Activated CD4-positive, alpha-beta memory T cell treated with anti-CD3 and anti-CD28 coated beads, Interleukin-2, amount 10 ng/mL, durations not matched to agents 7 days and 5 days (primary cell): ENCODE measurements at regions not wholly inside any gene's neighbourhood (a gene's known extent, or its start where the extent isn't known, plus 50 kb on each side); places are given as distances from the start of the nearest gene placed in this dataset.

Source experiments
- CTCF ChIA-PET: fragments of 350-600 bp; sonication (Branson Sonifier 250); formaldehyde crosslinking; loops from one replicate; lab custom pipeline; 2021; ENCODE audit warnings: antibody characterized with exemption, inconsistent platforms; lab: Charles Lee
- POLR2A ChIA-PET: fragments of 350-600 bp; sonication (Branson Sonifier 250); formaldehyde crosslinking; loops from one replicate; lab custom pipeline; 2021; ENCODE audit warnings: antibody characterized with exemption; lab: Charles Lee
- DNase-seq: peaks from one replicate; pipeline ENCODE4 v3.0.0-alpha.2; 2020
- H3K27ac Mint-ChIP-seq: one replicate; pipeline ENCODE4 v1.8.0; 2021; ENCODE audit warnings: mild to moderate bottlenecking, mixed read lengths
- H3K27me3 Mint-ChIP-seq: one replicate; pipeline ENCODE4 v1.8.0; 2021; ENCODE audit warnings: mixed read lengths
- H3K36me3 Mint-ChIP-seq: one replicate; pipeline ENCODE4 v1.8.0; 2021; ENCODE audit warnings: low read depth, mixed read lengths
- H3K4me1 Mint-ChIP-seq: one replicate; pipeline ENCODE4 v1.8.0; 2021; ENCODE audit warnings: mixed read lengths
- H3K4me3 Mint-ChIP-seq: one replicate; pipeline ENCODE4 v1.8.0; 2021; ENCODE audit warnings: mild to moderate bottlenecking, mixed read lengths
- H3K9me3 Mint-ChIP-seq: one replicate; pipeline ENCODE4 v1.8.0; 2021; ENCODE audit warnings: mixed read lengths

DNA sequence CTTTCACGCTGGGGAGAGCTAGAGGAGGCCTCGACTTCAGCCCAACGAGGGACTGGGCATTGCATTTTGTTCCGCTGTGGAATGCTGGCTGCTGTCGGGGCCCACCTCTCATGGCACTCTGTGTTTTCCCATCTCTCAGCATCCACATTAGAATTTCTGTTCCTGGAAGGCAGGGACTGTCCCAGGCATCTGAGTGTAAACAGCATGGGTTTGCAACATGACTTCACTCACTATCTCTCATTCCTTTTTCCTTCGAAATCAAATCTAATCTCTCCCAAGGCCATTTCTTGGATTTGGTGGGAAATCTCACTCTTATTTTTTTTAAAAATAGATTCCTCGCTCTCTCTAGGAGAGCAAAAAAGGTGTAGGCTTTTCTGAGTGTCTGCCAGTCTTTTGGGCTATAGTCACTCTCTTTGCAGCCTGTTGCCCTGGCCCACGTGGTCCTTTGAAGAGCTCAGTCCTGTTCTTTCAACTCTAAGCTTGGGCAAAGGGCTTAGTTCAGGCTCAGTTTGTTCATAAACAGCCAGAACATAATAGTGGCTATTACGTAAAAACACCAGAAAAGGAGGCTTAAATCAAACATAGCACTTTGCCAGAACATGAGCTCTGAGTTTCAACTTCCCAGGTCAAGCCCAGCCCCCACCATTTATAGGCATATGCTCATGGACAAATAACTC is 284.6 kb upstream of the ZFP64 start:
- CTCF ChIA-PET = no interaction called here
- Mint-ChIP-seq H3K9me3 (no peaks in the 10 kb centered on the region), H3K27me3 (no peaks in the 10 kb centered on the region), H3K4me3 (no peak overlapping the region), H3K27ac (no peak overlapping the region), H3K4me1 (no peaks in the 10 kb centered on the region), H3K36me3 (no peaks in the 10 kb centered on the region)
- DNase-seq = no peak
- POLR2A ChIA-PET = no interaction called here

DNA sequence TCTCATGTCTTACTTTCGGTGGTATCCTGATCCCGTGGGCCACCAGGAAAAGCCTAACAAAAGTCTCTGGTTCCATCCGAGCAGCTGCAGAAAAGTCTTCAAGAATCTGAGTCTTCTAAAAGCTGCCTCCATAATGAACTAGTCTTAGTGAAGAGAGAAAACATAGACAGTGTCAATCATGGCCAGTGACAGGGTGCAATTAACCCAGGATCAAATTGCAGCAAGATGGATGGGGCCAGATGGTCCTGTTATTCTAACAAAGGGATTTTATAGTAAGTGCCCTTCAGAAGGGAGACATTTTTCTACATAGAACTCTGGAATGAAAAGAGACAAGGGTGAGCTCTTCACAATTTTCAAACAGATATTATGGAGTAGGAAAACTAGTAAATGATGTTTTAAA is 281.6 kb upstream of the ZFP64 start:
- POLR2A ChIA-PET = no interaction called here
- Mint-ChIP-seq H3K36me3 (no peaks in the 10 kb centered on the region), H3K27me3 (no peaks in the 10 kb centered on the region), H3K9me3 (no peaks in the 10 kb centered on the region), H3K4me3 (no peak overlapping the region), H3K4me1 (no peaks in the 10 kb centered on the region), H3K27ac (no peak overlapping the region)
- CTCF ChIA-PET = no interaction called here
- no peak for DNase-seq

DNA sequence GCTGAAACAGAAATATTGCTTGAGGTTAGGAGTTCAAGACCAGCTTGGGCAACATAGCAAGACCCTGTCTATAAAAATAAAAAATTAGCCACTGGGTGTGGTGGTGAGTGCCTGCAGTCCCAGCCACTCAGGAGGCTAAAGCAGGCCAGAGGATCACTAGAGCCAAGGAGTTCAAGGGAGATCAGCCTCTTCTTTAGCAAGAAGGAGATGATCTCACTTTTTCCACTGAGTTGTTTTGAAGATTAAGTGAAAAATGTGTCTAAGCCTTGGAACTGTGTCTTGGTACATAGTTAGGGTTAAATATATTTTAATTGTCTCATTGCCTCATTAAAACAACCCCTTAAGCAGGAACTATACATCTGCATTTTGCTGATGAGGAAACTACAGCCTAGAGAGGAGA is 279.0 kb upstream of the ZFP64 start:
- POLR2A ChIA-PET = no interaction called here
- Mint-ChIP-seq H3K4me3 (no peak overlapping the region), H3K27me3 (no peaks in the 10 kb centered on the region), H3K27ac (no peak overlapping the region), H3K4me1 (no peaks in the 10 kb centered on the region), H3K9me3 (no peaks in the 10 kb centered on the region), H3K36me3 (no peaks in the 10 kb centered on the region)
- CTCF ChIA-PET = no interaction called here
- DNase-seq = no peak

DNA sequence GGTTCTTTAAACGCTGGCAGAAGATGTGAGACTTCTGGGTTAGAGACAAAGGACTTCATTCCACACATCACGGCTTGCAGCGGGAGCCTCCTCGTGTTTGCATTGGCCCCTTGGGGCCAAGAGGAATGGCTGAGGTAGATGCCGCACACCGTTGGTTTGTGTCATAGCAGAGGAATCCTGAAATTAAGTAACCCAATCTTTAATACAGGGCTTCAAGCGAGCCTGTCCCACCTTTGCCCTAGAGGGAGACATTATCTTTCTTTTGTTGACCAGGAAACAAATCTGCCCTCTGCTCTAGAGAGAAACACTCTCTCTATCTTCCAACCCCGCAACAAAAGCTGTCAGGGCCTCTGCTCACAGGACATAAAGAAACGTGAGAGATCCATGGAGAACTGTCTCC is 277.5 kb upstream of the ZFP64 start:
- Mint-ChIP-seq H3K9me3 (no peaks in the 10 kb centered on the region), H3K36me3 (no peaks in the 10 kb centered on the region), H3K4me1 (no peaks in the 10 kb centered on the region), H3K4me3 (no peak overlapping the region), H3K27me3 (no peaks in the 10 kb centered on the region), H3K27ac (no peak overlapping the region)
- CTCF ChIA-PET = no interaction called here
- DNase-seq = no peak
- POLR2A ChIA-PET = no interaction called here

DNA sequence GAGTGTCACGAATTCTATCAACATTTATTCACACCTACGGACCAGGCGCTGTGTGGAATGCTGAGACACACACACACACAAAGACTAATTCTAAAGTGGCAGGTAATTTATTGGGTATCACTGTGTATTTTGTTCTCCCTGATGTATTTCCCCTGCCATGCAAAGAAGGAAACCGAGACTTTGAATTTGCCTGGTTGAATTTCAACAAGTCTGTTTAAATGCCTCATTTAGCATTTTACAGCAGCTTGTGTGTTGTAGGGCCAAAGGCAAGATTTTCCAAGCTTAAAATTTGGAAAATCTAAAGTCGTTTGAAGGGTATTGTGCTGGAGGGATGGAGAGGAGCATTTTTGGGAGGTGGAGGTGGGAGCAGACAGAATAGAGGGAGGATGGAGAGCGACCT is 274.4 kb upstream of the ZFP64 start:
- Mint-ChIP-seq H3K27ac (no peak overlapping the region), H3K4me3 (no peak overlapping the region), H3K27me3 (no peaks in the 10 kb centered on the region), H3K9me3 (no peaks in the 10 kb centered on the region), H3K4me1 (no peaks in the 10 kb centered on the region), H3K36me3 (no peaks in the 10 kb centered on the region)
- ChIA-PET CTCF (no interaction called here), POLR2A (no interaction called here)
- DNase-seq = no peak

DNA sequence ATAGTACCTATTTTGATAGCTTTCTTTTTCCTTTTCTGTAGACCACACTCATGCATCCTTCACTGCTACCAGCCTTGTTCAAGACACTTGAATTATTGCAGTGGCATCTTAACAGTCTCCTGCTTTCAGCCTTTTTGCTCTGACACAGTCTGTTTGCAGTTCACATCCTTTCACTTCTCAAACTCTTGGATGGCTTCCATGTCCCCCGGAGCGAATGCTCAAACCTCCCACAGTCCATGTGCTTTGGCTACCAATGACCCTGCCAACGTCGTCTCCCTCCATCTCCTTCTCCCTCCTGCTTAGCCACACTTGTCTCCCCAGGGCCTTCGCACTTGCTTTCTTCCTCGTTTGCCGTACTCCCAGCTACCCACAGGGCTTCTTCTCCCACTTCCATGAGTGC is 270.0 kb upstream of the ZFP64 start:
- POLR2A ChIA-PET = no interaction called here

DNA sequence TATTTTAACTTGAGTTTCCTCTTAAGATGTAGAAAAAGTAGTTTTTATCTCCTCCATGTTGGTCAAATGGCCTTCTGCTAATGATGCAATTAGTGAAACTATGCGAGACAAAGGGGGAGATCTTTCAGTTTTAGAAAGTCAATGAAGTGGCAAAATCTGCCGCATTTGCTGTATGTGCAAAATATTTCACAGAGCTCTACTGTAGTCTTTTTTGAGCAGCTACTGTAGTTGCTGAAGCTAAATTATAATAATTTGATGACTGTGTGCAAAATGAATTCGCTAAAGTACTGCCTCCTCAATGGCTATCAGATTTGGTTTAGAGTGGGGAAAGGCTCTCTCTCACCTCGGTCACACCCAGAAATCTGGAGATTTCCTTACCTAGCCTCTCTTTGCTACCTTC is 267.6 kb upstream of the ZFP64 start:
- Mint-ChIP-seq H3K4me1 (no peaks in the 10 kb centered on the region), H3K9me3 (no peaks in the 10 kb centered on the region), H3K4me3 (no peak overlapping the region), H3K27ac (no peak overlapping the region), H3K36me3 (no peaks in the 10 kb centered on the region), H3K27me3 (no peaks in the 10 kb centered on the region)
- CTCF ChIA-PET = no interaction called here
- POLR2A ChIA-PET = no interaction called here
- DNase-seq = no peak

More for the DNA sequence above, 270.0 kb upstream of the ZFP64 start:
- CTCF ChIA-PET = no interaction called here
- Mint-ChIP-seq H3K4me3 (no peak overlapping the region), H3K36me3 (no peaks in the 10 kb centered on the region), H3K4me1 (no peaks in the 10 kb centered on the region), H3K27ac (no peak overlapping the region), H3K27me3 (no peaks in the 10 kb centered on the region), H3K9me3 (no peaks in the 10 kb centered on the region)
- no peak for DNase-seq

GRCh38 chr20:52457826-52458225 is 266.2 kb upstream of the ZFP64 start:
- no peaks in the 10 kb centered on the region for H3K27me3 Mint-ChIP-seq
- no peak overlapping the region for H3K27ac Mint-ChIP-seq
- ChIA-PET POLR2A (no interaction called here), CTCF (no interaction called here)
- H3K36me3 Mint-ChIP-seq = no peaks in the 10 kb centered on the region
- no peak overlapping the region for H3K4me3 Mint-ChIP-seq
- no peaks in the 10 kb centered on the region for H3K4me1 Mint-ChIP-seq
- no peaks in the 10 kb centered on the region for H3K9me3 Mint-ChIP-seq
- no peak for DNase-seq

GRCh38 chr20:52454660-52455059 is 263.1 kb upstream of the ZFP64 start:
- ChIA-PET CTCF (no interaction called here), POLR2A (no interaction called here)
- H3K4me3 Mint-ChIP-seq = no peak overlapping the region
- no peaks in the 10 kb centered on the region for H3K36me3 Mint-ChIP-seq
- DNase-seq = no peak
- no peaks in the 10 kb centered on the region for H3K4me1 Mint-ChIP-seq
- no peaks in the 10 kb centered on the region for H3K9me3 Mint-ChIP-seq
- no peak overlapping the region for H3K27ac Mint-ChIP-seq
- H3K27me3 Mint-ChIP-seq = no peaks in the 10 kb centered on the region

DNA sequence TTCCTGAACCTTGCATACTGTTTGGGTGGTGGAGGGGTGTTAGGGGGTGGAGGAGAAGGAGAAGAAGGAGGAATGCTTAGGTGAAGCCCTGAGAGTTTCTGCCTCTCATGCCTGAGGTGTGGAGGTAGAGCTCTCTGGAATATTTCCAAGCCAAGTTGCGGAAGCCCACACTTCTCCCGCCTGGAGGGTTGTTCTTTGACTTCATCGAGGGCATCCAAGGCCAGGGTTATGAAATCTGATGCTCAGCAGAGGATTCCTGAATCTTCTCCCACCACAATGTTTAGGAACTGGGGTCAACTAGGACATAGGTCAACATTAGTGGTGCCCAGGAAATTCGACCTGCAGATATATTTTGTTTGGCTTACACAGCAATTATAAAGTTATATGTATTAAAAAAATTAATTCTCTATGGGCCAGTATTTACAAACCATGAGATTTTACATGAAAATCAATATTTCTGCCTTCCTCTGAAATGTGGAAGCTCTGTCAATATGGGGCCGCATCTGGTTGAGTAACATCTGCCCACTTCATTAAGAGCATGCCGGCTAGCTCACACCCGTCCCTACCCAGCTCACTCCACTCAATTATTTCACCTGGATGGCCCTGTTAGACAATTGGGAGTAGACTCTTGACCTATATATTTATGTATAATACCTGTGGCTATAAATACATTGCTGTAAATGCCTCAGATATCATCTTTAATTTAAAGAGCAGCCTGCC is 257.1 kb upstream of the ZFP64 start:
- Mint-ChIP-seq H3K27ac (no peak overlapping the region), H3K36me3 (no peaks in the 10 kb centered on the region), H3K27me3 (no peaks in the 10 kb centered on the region), H3K9me3 (no peaks in the 10 kb centered on the region), H3K4me1 (no peaks in the 10 kb centered on the region), H3K4me3 (no peak overlapping the region)
- ChIA-PET POLR2A (no interaction called here), CTCF (no interaction called here)
- DNase-seq = no peak

GRCh38 chr20:52447225-52447551 is 255.6 kb upstream of the ZFP64 start:
- ChIA-PET CTCF (no interaction called here), POLR2A (interaction anchor here (0.8 kb wide), 1 partner anchor 37 kb away, joined by 3 read pairs; no protein-coding TSS in a partner anchor)
- no peak overlapping the region for H3K27ac Mint-ChIP-seq
- no peaks in the 10 kb centered on the region for H3K4me1 Mint-ChIP-seq
- no peak for DNase-seq
- H3K9me3 Mint-ChIP-seq = no peaks in the 10 kb centered on the region
- H3K36me3 Mint-ChIP-seq = no peaks in the 10 kb centered on the region
- no peak overlapping the region for H3K4me3 Mint-ChIP-seq
- no peaks in the 10 kb centered on the region for H3K27me3 Mint-ChIP-seq

DNA sequence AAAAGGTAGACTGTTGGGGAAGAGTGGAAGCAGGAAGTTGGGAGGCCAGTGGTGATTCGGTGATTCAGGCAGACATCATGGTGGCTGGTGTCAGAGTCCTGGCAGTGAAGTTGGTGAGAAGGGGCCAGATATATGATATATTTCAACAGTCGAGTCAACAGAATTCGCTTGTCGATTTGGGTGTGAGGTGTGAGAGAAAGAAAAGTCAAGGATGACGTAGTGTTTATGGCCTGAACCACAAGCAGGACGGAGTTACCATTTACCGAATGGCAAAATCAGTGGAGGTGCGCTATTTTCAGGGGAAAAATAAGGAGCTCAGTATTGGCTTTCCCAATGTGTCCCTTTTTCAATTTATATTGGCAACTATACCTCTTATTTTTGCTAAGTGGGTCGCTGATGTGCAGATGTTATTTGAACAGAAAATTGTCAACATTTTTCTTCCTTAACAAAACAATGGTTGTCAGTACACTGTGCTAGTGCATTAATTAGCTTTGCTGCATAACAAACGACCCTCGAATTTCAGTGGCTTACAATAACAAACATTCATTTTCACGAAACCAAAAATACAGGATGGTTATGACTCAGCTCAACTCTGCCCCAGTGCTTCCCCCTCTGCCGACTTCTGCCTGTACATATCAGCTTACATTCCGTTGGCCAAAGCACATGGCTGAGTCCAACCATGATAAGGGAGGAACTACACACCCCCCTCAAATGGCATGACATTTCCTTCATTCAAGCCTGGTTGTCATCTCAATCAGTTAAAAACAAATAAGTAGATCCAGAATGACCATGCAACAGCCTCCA is 255.0 kb upstream of the ZFP64 start:
- no peak for DNase-seq
- no peaks in the 10 kb centered on the region for H3K36me3 Mint-ChIP-seq
- no peaks in the 10 kb centered on the region for H3K4me1 Mint-ChIP-seq
- H3K27ac Mint-ChIP-seq = no peak overlapping the region
- POLR2A ChIA-PET = interaction anchor here (0.8 kb wide), 1 partner anchor 37 kb away, joined by 3 read pairs; no protein-coding TSS in a partner anchor
- no peaks in the 10 kb centered on the region for H3K9me3 Mint-ChIP-seq
- H3K4me3 Mint-ChIP-seq = no peak overlapping the region
- CTCF ChIA-PET = no interaction called here
- H3K27me3 Mint-ChIP-seq = no peaks in the 10 kb centered on the region

- no peak for DNase-seq
- H3K4me1 Mint-ChIP-seq = no peaks in the 10 kb centered on the region
- no peak overlapping the region for H3K4me3 Mint-ChIP-seq
- H3K27ac Mint-ChIP-seq = no peak overlapping the region
- H3K9me3 Mint-ChIP-seq = no peaks in the 10 kb centered on the region
- POLR2A ChIA-PET = no interaction called here
- CTCF ChIA-PET = no interaction called here
- no peaks in the 10 kb centered on the region for H3K36me3 Mint-ChIP-seq
- H3K27me3 Mint-ChIP-seq = no peaks in the 10 kb centered on the region
Measured at GRCh38 chr20:52444455-52444854, 252.9 kb upstream of the ZFP64 start.
